ENCODE measurements at regions not wholly inside any gene's neighbourhood (a gene's known extent, or its start where the extent isn't known, plus 50 kb on each side); places are given as distances from the start of the nearest gene placed in this dataset.

DNA sequence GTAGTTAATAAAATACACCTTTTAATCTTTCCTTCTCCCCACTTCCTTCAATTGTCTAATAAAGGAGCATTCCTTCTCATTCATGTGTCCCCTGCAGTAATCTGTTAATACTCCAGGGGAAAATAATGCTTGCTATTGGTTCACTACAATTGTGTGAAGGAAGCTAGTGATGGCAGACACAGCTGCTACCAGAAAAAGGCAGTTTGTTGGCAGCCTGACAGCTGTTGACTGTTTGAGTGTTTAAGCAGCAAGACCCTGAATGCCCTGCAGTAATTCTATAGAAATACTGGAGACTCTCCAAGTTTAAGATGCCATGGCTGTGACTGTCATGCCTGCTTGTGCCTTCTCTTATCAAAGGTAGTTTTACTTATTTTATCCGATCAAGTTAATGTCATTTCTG lies 359.5 kb downstream of the C4orf33 start:
- Histone ChIP-seq H4K20me1 (ENCODE audit: control insufficient read depth, insufficient read depth) (no peaks in the 10 kb centered on the region), H3K4me3 (no peak overlapping the region), H3K4me1 (ENCODE audit: control insufficient read depth, insufficient read depth, low read length) (no peaks in the 10 kb centered on the region), H3K9me3 (replicated peaks; ENCODE audit: control insufficient read depth, insufficient read depth, low read length) (no peaks in the 10 kb centered on the region), H3K9ac (ENCODE audit: control insufficient read depth, insufficient read depth, low read length) (no peak overlapping the region), H3K27me3 (replicated peaks in 1 of 2; ENCODE audit: control insufficient read depth in 2 of 2, insufficient read depth in 2 of 2, low read length in 1 of 2) (no peaks in the 10 kb centered on the region), H3K4me2 (ENCODE audit: control insufficient read depth, insufficient read depth) (no peak overlapping the region), H2AFZ (ENCODE audit: control insufficient read depth, low read depth, low read length) (no peak overlapping the region), H3K36me3 (ENCODE audit: control insufficient read depth in 2 of 2, insufficient read depth in 2 of 2, low read length in 1 of 2) (no peaks in the 10 kb centered on the region), H3K79me2 (ENCODE audit: control insufficient read depth, insufficient read depth, low read length) (no peaks in the 10 kb centered on the region), H3K27ac (ENCODE audit: control insufficient read depth, insufficient read depth) (no peak overlapping the region)
- ChIA-PET POLR2A (no interaction called here), SMC1A (ENCODE audit: uncharacterized antibody, unreplicated experiment) (no interaction called here), CTCF (no interaction called here), RAD21 (ENCODE audit: unreplicated experiment) (no interaction called here)
- no TSS peak for BruUV-seq (replicated peaks)
- no peak for ATAC-seq
- in situ Hi-C loops (cut with MboI): no loop called here
- no peak for TF ChIP-seq POLR2AphosphoS5 (IDR thresholded peaks at IDR 0.05; ENCODE audit: low read length)
- TF ChIP-seq, protein P1, sequence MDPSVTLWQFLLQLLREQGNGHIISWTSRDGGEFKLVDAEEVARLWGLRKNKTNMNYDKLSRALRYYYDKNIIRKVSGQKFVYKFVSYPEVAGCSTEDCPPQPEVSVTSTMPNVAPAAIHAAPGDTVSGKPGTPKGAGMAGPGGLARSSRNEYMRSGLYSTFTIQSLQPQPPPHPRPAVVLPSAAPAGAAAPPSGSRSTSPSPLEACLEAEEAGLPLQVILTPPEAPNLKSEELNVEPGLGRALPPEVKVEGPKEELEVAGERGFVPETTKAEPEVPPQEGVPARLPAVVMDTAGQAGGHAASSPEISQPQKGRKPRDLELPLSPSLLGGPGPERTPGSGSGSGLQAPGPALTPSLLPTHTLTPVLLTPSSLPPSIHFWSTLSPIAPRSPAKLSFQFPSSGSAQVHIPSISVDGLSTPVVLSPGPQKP (IDR thresholded peaks at IDR 0.05; ENCODE audit: low read depth, low read length): no peak
- TF ChIP-seq, protein P2, sequence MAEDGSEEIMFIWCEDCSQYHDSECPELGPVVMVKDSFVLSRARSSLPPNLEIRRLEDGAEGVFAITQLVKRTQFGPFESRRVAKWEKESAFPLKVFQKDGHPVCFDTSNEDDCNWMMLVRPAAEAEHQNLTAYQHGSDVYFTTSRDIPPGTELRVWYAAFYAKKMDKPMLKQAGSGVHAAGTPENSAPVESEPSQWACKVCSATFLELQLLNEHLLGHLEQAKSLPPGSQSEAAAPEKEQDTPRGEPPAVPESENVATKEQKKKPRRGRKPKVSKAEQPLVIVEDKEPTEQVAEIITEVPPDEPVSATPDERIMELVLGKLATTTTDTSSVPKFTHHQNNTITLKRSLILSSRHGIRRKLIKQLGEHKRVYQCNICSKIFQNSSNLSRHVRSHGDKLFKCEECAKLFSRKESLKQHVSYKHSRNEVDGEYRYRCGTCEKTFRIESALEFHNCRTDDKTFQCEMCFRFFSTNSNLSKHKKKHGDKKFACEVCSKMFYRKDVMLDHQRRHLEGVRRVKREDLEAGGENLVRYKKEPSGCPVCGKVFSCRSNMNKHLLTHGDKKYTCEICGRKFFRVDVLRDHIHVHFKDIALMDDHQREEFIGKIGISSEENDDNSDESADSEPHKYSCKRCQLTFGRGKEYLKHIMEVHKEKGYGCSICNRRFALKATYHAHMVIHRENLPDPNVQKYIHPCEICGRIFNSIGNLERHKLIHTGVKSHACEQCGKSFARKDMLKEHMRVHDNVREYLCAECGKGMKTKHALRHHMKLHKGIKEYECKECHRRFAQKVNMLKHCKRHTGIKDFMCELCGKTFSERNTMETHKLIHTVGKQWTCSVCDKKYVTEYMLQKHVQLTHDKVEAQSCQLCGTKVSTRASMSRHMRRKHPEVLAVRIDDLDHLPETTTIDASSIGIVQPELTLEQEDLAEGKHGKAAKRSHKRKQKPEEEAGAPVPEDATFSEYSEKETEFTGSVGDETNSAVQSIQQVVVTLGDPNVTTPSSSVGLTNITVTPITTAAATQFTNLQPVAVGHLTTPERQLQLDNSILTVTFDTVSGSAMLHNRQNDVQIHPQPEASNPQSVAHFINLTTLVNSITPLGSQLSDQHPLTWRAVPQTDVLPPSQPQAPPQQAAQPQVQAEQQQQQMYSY (CRISPR knock-in tag; IDR thresholded peaks at IDR 0.05): no peak
- no peak for FAIRE-seq
- DNase-seq (ENCODE audit: low read depth, low spot score): no peak
- 56% methylated on average over 1 of the region's 1 CpG for WGBS (ENCODE audit: insufficient coverage, insufficient replicate concordance, low lambda C conversion rate, missing lambda C conversion rate)
- intact Hi-C loops (cut with micrococcal nuclease; ENCODE audit: unreplicated experiment): no loop called here

All from GM12878 (cell line).